AG04449 (cell line): ENCODE measurements at regions not wholly inside any gene's neighbourhood (a gene's known extent, or its start where the extent isn't known, plus 50 kb on each side); places are given as distances from the start of the nearest gene placed in this dataset.

Source experiments
- CTCF ChIA-PET: fragments of 350-600 bp; formaldehyde crosslinking; extraction: SDS; loops from one replicate; lab custom pipeline; 2021; ENCODE audit warnings: antibody characterized with exemption; lab: Yijun Ruan, JAX
- POLR2A ChIA-PET: fragments of 400-600, 350-600 bp; formaldehyde crosslinking; extraction: SDS; loops from one replicate; lab custom pipeline; 2020; ENCODE audit warnings: antibody characterized with exemption, inconsistent platforms; lab: Yijun Ruan, JAX
- DNase-seq: peaks from one replicate; pipeline ENCODE4 v3.0.0-alpha.2; 2010; ENCODE audit warnings: low read depth, low spot score
- H3K4me3 ChIP-seq: 2 replicates; pipeline ENCODE4 v1.5.1; 2011; ENCODE audit warnings: low read depth, mild to moderate bottlenecking, control low read depth, low read length
- TF ChIP-seq, protein P1 (sequence below): IDR thresholded peaks from one replicate; pipeline ENCODE4 v1.5.1; 2011; ENCODE audit warnings: mild to moderate bottlenecking, moderate library complexity, low read length, control low read depth, inconsistent platforms; ENCODE audit not compliant: insufficient read depth; ENCODE audit errors: missing control alignments

DNA sequence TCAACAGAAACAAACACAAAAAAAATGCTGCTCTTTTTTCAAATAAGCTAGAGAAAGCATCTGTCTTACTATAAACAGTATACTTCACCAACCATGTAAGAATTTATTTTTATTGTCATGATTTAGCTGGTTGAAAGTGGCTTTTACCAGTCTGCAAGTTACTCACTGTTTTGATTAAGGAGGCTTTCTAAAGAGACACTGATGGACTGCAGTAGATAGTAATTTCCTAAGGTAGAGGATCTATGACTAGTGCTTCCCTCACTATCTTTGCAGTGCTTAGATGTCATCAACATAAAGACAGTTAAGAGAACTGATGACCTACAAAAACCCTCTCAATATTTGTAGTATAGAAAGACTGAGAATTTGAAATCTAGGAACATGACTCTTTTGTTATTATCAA lies 846.2 kb upstream of the AGA start:
- H3K4me3 ChIP-seq: no peak overlapping the region
- POLR2A ChIA-PET: no interaction called here
- CTCF ChIA-PET: no interaction called here
- TF ChIP-seq, protein P1, sequence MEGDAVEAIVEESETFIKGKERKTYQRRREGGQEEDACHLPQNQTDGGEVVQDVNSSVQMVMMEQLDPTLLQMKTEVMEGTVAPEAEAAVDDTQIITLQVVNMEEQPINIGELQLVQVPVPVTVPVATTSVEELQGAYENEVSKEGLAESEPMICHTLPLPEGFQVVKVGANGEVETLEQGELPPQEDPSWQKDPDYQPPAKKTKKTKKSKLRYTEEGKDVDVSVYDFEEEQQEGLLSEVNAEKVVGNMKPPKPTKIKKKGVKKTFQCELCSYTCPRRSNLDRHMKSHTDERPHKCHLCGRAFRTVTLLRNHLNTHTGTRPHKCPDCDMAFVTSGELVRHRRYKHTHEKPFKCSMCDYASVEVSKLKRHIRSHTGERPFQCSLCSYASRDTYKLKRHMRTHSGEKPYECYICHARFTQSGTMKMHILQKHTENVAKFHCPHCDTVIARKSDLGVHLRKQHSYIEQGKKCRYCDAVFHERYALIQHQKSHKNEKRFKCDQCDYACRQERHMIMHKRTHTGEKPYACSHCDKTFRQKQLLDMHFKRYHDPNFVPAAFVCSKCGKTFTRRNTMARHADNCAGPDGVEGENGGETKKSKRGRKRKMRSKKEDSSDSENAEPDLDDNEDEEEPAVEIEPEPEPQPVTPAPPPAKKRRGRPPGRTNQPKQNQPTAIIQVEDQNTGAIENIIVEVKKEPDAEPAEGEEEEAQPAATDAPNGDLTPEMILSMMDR: no peak
- DNase-seq: no peak

DNA sequence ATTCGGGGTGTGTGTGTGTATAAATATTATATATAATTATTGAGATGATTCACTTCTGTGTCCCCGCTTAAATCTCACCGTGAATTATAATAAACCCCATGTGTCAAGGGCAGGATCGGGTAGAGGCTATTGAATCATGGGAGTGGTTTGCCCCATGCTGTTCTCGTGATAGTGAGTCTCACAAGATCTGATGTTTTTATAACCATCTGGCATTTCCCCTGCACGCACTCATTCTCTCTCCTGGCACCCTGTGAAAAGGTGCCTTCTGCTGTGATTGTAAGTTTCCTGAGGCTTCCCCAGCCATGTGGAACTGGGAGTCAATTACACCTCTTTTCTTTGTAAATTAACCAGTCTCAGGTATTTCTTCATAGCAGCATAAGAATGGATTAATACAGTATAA lies 851.4 kb upstream of the AGA start:
- ChIA-PET POLR2A (no interaction called here), CTCF (no interaction called here)
- TF ChIP-seq, protein P1: no peak
- no peak for DNase-seq
- H3K4me3 ChIP-seq: no peak overlapping the region

DNA sequence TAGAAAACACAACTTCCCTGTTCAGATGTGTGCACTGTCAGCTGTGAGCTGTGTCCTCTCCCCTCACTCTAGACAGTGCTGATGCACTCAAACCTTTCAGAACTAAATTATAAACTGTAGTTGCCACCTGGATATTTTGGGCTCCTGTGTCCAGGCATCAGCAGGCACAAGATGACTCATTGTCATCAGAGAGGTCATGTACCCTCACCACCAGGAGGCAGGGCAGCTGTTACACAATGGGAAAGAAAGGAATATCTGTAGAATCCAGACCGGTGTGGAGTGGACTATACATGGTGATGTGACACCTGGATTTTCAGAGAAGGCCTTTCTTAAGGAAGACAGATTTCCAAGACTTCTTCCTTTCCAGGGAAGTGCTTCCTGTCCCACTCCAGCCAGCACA lies 854.4 kb upstream of the AGA start:
- TF ChIP-seq, protein P1: no peak
- no peak for DNase-seq
- ChIA-PET CTCF (no interaction called here), POLR2A (no interaction called here)
- H3K4me3 ChIP-seq: no peak overlapping the region

DNA sequence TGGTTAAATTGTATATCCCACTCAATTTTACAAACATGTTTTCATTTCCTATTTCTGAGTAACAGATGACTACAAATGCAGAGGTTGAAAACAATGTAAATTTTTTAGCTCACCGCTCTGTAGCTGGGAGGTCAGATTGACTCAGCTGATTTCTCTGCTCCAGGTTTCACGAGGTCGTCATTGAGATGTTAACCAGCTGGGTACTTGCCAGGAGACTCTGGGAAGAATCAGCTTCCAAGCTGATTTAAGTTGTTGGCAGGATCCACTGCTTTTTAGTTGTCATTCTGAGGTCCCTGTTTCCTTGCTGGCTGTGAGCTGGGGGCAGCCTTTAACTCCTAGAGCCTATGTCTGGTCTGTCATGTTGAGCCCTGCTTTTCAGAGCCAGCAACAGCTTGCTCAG lies 864.3 kb upstream of the AGA start:
- POLR2A ChIA-PET: no interaction called here
- H3K4me3 ChIP-seq: no peak overlapping the region
- DNase-seq: no peak
- TF ChIP-seq, protein P1: no peak
- CTCF ChIA-PET: no interaction called here

DNA sequence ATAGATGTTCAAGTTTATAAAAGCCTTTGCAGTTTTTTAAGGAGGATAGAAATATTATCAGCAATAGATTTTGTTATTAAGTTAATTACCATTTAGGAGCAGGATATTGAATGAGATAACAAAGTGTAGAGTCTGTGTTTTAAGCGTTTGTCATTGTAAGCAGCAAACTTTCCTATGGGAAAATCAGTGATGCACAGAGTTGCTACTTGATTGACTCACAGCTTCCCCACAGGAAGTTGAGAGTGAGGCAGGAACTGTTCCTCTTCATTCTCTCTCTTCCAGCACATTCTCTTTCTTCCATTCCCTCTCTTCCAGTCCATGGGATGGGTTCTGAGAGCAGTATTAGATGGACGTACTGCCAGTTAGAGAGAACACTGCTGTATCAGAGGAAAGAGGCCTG lies 867.7 kb upstream of the AGA start:
- ChIA-PET POLR2A (no interaction called here), CTCF (no interaction called here)
- TF ChIP-seq, protein P1: no peak
- DNase-seq: no peak
- H3K4me3 ChIP-seq: no peak overlapping the region

DNA sequence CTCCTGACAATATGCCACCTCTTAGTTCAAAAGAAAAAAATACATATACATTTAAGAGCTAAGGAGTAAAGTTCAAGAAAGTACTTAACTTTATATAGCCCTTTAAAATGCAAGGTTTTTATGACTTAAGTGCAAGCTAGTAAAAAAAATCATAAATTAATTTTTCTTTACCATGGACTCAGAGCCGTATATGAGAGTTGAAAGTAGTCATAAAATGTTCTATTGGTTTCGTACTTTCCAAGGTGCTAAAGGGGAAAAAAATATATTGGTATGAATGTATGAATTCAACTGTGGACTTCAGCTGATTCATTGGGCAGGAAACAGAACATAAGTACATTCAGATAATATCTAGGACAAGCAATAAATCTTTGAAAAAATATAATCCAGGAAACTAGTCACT lies 869.8 kb upstream of the AGA start:
- TF ChIP-seq, protein P1: no peak
- CTCF ChIA-PET: no interaction called here
- H3K4me3 ChIP-seq: no peak overlapping the region
- DNase-seq: no peak
- POLR2A ChIA-PET: no interaction called here
